DMS53 treated with DMSO at 0.1 percent for 48 hours (cell line): ENCODE measurements at regions not wholly inside any gene's neighbourhood (a gene's known extent, or its start where the extent isn't known, plus 50 kb on each side); places are given as distances from the start of the nearest gene placed in this dataset.
"Not testable (repeated sequence)": the region's sequence is repeated elsewhere in the genome, so short reads cannot be mapped to it uniquely, and the experiment has no call there.

ENCODE experiments used
- DNase-seq: peaks from one replicate; lab custom pipeline; 2025; ENCODE audit not compliant: unreplicated experiment; lab: John Stamatoyannopoulos, UW

DNA sequence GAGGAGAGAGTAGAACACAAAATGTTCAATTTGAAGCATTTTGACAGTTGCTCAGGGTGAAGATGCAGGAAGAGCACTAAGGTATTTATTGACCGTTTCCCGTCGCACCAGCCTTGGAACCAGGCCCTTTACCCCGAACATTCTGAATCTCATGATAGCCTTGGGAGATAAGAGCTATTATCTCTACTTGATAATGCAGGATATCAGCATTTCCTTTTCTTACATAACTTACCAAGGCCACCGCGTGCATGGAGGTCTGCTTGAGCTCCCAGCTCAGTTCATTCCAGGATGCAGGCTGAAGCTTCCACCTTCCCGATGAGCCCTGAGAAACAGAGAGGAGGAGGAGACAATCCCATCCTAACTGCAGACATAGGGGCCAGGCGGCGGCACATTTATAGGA, 324.2 kb upstream of the COBL start:
- no peak for DNase-seq

DNA sequence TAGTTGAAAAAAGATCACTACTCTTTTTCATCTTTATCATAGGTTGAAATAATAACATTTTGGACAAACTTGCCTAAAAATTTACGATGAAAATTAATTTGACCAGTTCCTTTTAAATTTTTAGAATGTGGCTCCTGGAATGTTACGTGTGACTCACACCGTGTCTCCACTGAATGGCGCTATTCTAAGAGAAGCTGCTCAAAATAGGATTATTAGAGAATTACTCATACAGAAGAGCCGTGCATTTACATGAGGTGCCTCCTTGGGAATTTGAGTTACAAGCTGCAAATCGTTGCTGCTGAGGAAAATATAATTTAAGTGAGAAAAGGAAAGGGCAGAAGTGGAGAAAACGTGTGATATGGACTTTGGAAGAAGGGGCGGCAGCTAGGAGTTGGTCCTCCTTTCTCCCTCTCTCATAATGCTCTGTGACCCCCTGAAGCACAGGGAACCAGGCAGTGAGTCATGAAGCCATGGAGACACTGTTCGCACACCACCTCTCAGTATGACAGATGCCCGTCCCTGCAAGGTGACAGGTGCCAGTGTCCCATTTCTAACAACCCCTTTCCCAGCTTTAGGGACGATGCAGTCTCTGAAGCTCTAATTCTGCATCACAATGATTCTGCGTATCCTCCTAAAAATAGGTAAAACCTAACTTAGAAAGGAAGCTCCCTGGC, 323.2 kb upstream of the COBL start:
- no peak for DNase-seq

DNA sequence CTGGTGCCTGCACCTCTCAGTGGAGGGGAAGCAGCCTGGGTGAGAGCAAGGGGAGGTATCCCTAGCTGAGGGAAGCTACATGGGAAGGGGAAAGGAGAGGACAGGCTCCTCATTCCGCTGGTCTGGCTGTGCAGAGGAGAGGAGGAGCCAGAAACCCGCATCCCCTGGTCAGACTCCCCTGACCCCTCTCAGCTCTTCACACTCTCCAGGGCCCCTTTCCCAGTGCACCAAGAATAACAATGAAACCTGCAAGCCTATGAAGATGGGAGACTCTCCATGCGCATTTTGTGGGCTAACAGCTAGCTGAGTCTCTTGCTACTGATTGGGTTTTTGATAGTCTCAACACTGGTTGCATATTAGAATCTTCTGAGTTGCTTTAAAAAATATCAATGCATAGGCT, 319.9 kb upstream of the COBL start:
- no peak for DNase-seq

DNA sequence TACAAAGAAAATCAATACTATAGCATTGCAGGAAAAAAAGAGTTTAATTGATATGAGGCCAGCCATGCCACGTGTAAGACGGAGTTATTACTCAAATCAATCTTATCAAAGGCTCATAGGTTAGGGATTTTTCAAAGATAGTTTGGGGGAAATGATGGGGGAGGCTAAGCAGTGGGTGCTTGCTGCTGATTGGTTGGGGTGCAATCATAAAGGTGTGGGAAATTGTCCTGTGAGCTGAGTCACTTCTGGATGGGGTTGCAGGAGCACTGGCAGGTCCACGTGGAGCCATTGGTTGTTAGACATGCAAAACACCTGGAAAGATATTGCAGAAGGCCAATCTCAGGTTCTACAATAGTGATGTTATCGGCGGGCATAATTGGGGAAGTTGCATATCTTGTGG, 319.2 kb upstream of the COBL start:
- no peak for DNase-seq

DNA sequence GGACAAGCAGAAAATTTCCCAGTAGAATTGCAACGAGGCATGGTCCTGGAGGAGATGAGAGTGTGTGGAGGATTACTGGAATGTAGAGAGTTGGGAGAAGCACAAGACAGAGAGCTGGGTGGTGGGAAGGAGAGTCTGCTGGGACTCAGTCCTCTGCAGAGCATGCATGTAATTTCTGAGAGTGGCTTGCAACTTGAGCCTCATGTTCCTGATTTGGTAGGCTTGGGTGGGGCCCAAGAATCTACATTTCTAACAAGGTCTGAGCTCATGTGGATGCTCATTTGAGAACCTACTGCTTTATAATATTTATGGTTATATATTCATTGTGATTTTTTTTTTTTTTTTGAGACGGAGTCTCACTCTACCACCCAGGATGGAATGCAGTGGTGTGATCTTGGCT, 317.9 kb upstream of the COBL start:
- DNase-seq = no peak

DNA sequence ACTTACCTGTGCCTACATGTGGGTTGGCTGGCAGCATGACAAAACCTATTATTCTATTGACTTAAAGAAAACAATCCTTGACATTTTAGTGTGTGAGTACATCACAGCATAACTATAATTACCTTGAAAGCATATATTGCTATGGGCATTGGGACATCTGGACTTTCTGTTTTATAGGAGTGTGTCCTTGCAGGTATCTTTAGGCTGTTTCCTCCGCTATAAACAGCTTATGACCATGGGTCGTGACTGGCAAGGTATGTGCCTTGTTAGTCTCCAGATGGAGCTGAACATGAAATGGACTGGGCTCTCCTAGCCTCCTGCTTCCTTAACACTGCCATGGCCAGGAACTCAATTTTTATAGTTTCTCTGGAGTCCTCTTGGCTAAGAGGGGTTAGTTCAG, 317.4 kb upstream of the COBL start:
- no peak for DNase-seq

DNA sequence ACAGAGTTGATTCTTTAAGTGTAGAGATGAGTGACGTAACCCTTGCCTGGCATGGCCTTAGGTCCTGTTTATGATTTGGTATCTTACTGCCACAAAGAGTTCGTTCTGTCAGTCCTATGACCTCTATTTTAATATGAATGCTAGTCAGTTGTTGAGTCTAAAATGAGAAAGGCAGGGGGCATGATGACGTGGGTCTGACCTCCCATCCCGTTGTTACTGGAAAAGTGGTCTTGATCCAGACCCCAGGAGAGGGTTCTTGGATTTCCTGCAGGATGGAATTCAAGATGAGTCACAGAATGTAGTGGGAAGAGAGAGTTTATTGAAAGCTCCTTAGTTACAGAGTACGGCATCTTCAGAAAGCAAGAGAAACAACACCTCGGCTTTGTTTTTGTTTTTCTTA, 317.0 kb upstream of the COBL start:
- no peak for DNase-seq

DNA sequence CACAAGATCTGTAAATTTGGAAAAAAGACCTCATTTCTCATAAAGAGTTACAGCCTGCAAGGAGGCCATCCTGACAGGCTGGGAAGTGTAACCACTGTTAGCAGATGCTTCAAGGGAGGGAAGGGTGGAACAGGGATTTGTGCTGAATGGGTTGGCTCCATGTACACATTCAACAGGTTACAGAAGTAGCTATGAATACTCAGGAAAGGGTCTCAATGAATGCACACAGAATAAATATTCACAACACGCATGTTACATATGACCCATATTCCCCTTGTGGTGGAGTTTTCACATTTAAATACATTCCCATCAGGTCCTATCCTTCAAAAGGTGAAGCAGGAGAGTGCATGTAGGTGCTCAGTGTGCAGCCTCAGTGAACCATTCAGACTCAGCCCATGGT, 316.4 kb upstream of the COBL start:
- no peak for DNase-seq

DNA sequence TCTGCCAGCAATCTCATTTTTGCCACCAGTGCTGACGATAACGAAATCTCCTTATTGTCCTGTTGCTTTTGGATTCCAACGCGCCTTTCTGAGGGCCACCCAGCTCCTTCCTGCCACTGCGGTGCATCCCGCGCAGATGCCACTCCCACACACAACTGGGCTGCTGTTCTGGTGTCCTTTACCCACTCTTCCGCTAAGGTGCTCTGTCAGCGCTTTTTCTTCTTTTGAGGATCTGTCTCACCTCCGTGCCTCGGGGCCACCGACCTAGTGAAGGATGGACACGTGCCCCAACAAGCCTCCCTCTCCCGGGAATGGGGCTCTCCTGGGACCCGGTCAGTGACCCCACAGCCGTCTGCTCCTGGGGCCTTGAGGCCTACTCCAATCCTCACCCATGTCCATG, 314.3 kb upstream of the COBL start:
- DNase-seq = no peak

DNA sequence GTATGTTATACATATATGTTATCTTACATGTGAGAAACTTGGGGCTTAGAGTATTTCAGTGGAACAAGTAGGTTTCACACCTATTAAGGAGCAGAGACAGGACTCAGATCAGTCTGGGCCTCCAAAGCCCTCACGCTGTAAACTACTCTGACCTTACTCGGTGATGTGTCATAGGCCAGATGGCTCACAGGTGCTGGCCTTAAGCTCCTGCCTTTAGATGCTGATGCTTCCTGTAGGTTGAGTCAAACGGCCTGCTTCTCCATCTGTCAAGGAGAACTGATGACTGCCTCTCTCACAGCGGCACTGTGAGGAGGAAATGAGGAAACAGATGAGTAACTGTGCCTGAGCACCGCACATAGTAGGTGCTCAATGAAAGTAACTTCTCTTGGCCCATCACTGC, 312.6 kb upstream of the COBL start:
- no peak for DNase-seq

DNA sequence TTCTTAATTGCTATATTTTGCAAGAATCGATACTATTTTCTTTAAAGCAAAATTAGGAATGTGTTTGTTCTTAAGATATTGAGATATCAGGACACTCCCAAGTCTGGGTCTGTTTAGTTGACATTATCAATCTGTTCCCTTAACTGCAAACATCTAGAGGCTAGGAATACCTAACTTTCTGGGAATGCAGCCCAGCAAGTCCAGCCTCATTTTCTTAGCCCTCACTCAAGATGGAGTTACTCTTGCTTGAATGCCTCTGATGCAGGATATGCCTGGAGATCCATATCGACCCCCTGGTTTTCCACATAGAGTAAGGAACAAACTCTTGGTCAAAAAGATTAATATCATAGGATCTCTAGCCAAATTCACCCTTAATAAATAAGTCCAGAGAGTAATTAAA, 305.3 kb upstream of the COBL start:
- no peak for DNase-seq

DNA sequence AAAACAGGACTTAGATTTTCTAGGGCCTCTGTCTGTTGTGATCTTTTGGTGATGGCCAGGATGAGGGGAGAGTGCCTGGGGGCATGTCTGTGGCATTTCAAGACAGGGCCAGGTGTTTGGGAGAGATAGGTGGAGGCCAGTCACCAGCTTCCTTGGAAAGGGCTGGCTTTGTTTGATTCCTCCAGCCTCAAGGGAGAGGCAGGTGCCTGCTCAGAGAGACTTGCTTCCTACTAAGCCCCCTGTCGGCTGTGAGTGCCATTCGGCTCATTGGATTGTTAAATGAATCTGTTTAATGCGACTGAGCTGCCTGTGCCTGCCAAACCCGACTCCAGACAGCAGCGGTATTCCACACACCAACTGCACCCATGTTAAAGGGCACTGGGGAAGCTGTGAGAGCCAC, 304.1 kb upstream of the COBL start:
- no peak for DNase-seq

DNA sequence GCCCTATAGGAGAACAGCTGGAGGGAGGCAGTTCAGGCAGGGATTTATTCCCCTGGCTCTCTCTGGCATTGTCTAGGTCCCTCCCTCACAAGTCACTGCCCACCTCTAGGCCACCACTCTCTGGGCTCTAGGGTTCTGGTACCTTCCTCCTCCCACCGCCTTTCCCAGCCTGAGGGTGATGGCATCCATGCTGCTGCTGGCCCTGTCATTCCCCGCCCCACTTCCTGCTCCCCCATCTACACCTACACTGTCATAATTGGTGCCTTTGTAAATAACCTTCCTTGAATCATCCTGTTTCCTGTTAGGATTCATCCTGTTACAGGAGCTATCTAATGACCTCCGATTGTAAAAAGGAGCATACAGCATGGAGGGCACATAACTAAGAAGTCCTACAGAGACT, 303.3 kb upstream of the COBL start:
- no peak for DNase-seq

DNA sequence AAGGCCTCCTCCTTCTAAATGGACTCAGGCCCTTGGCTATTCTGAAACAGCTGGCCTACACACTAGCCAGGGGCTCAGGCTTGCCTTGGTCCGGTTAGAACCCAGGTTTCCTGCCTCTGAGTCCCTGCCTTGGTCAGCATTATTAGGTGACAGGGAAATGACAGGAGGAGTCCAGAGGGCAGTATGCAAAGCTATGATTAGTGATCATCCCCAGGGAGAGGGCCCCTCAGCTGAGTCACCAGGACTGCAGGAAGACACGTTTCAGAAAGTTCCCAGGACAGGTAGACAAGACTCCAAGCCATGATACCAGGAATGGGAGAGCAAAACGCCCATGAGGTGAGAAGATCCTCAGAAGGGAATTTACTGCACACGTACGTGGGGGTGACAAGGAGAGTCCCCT, 301.1 kb upstream of the COBL start:
- DNase-seq = no peak

DNA sequence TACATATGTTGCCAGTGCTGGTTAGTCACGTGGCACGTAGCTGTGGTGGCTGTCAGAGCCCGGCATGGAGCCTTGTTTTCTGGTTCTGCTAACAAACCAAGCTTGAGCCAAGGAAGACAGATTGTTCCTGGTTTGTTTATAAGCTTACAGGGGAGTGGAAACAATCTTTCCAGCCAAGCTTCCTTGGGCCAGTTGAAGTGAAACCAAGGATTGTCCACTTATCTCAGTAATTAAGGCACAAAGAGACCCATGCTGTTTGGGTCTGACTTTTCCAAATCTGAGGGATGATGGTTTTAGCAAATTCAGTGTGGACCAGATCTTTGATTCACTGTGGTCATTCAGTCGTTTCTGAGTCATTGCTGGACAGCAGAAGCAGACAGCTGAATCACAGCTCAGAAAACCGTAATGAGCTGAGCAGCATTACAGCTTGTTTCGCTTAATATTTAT, 297.3 kb upstream of the COBL start:
- DNase-seq = no peak

DNA sequence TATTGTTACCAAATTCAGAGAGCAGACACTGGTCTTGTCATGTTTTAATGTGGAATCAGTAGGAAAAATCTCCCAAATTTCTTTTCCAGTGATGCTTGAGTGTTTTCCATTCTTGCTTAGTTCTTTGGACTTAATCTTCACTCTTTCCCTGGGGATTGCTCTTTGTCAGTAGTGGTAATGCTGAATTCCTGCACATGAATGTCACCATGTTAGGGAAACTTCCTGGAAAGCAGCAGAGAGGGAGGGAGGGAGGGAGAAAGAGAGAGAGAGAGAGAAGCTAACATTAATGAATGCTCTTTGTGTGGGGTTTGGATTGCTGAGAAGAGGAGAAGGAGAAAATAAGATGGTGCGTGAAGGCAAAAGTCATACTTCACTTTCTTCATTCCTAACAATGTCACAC, 295.3 kb upstream of the COBL start:
- no peak for DNase-seq

DNA sequence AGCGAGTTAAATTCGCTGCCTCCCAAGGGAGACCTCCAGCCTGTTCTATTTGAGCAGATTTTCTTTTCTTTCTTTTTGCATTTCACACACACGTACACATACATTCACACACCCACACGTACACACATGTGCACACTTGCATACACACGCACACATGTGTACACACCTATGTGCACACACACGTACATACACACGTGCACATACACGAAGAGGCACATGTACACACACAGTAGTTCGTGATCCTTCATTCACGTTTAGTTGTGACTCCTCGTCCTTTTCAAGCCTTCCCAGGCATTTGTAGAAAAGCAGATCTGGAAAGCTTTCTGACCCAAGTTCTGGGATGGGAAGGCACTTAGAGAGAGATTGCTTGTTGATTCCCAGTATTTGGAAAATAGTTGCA, 290.8 kb upstream of the COBL start:
- no peak for DNase-seq

DNA sequence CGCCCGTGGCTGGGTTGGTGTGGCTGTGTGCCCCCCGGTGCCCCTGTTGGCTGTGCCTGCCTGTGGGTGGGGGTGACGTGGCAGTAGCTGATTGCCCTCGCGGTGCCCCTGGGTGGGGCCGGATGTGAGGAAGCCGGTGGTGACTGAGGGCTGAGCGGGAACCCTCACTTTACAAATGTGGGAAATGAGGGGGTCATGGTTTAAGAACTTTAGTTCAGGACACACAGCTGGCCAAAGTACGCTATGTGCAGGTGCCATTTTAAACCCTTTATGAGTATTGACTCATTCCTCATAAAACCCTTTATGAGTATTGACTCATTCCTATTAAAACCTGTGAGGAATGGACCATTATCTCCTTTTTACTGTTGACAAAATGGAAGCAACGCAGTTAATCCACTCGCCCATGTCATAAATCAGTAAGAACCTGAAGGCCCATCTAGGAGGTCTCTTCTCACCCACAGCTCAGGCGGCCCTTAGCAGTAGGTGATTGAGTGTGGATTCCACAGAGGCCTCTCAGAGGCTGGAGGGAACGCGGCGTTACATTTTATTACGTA, 290.1 kb upstream of the COBL start:
- DNase-seq = no peak

DNA sequence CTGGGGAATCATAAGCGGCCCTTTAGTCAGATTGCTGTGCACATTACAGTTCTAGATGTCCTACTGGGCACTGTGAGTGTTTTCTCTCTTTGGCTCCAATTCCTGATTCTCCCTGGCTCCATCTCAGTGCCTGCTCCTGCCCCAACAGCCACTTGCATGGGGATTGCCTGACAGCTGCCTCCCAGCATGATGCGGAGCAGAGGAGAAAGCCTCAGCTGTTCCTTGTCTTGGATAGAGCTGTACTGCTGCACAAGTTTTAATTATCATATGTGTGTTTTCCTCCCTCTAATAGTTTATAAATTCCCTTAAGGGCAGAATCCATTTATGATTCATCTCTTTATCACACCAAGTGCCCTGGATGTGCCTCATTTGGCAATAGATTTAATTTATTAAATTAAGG, 285.8 kb upstream of the COBL start:
- DNase-seq = no peak

DNA sequence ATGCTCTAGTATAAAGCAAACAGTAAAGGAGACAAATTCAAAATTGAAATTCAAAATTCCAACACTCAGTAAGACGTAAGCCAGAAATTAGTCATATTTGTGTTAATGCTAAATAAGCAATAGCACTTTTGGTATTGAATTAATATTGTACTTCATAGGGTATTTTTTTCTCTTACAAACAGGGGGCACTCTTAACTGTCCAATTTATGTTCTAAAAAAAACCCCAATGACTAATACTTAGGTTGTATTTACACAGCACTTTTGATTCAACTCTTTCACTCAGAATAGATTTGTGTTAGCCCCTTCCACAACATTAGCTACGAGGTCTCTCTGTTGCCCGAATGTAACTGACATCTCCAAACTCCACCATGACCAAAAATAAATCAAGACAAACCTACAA, 284.9 kb upstream of the COBL start:
- DNase-seq = peak; percentile 22

DNA sequence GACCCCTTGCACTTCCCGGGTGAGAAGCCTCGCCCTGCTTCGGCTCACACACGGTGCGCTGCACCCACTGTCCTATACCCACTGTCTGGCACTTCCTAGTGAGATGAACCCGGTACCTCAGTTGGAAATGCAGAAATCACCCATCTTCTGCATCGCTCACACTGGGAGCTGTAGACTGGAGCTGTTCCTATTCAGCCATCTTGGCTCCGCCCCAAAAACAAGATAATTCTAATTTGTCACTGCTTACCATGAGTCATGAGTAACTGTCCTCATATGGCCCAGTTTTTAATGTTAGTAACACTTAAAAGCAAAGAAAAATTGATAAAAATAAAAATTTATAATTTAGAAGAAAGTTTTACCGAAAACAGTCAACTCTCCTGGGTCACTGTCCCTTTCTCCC, 283.3 kb upstream of the COBL start:
- DNase-seq = not testable (repeated sequence)

DNA sequence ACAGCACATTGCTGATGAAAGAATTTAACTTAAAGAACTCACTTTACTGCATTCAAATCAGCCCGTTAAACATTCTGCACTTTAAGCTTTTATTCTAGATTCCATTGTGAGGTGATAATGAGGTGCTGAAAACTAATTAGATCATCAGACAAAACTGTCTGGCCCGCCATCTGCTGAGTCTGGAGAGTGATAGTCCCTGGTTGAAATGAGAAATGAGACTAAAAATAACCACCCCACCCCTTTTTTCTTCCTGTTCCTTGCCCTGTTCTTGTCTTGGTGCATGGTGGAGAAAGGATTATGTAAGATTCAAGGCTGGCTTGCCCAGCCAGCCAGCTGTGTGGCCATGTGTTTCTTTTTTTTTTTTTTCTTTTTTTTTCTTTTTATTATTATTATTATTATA, 277.0 kb upstream of the COBL start:
- no peak for DNase-seq

DNA sequence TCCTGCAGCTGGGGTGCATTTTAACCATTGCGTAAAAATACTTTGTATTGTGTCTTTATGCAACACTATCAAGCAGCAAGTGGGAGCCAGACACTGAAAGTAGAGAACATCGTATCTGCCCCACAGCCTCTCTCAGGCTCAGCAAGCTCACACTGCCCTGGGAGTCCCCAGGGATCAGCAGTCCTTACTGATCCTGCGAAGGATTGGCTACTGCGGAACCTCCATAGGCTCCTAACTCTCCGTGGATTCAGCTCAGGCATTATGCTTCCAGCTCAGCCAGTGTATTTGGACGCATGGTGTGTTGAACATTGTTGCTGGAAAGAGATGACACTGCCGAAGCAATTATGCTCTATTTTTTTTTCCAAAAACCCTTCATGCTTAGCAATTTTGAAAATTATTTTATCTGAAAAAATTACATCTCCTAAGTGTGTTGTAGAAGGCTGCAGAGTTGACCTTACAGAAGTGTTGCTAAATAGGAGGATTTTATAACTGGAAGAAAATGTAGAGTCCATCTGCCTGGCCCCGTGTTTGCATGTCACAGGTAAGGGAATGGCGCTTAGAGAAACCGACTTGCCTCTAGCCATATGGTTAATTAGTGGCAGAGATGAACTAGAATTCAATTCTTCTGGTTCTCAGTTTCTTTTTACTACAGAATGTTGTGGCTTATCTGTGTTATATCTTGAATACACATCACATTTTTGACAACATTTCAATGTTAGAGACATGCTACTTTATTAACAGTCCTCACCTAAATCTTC, 276.4 kb upstream of the COBL start:
- DNase-seq = no peak
